Globus pallidus (tissue), 1 donor: ENCODE measurements at regions not wholly inside any gene's neighbourhood (a gene's known extent, or its start where the extent isn't known, plus 50 kb on each side); places are given as distances from the start of the nearest gene placed in this dataset.
"Not testable (repeated sequence)": the region's sequence is repeated elsewhere in the genome, so short reads cannot be mapped to it uniquely, and the experiment has no call there.

Experiments used
- DNase-seq: peaks from one replicate; pipeline ENCODE4 v3.0.0-alpha.2; 2015; ENCODE audit warnings: low spot score

- DNase-seq: no peak
Observed at GRCh38 chr12:116361414-116362223, 84.1 kb upstream of the MED13L start.

DNA sequence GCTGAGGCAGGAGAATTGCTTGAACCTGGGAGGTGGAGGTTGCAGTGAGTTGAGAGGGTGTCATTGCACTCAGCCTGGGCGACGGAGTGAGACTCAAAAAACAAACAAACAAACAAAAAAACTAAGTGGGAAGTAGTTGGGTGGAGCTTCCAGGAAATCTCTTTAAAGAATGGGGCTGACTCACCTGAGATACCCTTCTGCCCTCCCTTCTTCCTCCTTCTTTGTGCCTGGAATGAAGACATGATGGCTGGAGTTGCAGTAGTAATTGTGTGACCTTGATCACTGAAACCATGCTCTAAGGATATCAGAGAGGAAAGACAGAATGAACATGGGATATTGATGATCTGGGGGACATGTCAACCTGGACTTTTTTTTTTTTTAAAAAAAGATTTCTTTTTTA is 87.6 kb upstream of the MED13L start:
- DNase-seq: no peak

- no peak for DNase-seq
Observed at GRCh38 chr12:116365606-116366455, 88.3 kb upstream of the MED13L start.

DNA sequence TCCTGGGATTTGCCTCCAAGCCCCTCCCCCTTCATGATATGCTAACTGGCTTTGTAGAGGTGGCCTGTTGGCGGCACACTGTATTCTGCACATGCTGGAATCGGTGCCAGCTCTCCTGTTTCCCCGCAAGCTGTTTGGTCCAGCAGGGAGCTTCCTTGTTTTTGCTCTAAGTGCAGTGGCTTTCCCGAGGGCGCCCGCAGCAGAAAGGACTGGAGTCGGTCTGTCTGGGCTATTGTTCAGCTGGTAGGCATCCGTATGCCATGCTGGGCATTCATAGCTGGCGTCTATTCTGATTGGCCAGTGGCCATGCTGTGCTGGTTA is 88.9 kb upstream of the MED13L start:
- no peak for DNase-seq

GRCh38 chr12:116366824-116367223 is 89.3 kb upstream of the MED13L start:
- DNase-seq: no peak

DNA sequence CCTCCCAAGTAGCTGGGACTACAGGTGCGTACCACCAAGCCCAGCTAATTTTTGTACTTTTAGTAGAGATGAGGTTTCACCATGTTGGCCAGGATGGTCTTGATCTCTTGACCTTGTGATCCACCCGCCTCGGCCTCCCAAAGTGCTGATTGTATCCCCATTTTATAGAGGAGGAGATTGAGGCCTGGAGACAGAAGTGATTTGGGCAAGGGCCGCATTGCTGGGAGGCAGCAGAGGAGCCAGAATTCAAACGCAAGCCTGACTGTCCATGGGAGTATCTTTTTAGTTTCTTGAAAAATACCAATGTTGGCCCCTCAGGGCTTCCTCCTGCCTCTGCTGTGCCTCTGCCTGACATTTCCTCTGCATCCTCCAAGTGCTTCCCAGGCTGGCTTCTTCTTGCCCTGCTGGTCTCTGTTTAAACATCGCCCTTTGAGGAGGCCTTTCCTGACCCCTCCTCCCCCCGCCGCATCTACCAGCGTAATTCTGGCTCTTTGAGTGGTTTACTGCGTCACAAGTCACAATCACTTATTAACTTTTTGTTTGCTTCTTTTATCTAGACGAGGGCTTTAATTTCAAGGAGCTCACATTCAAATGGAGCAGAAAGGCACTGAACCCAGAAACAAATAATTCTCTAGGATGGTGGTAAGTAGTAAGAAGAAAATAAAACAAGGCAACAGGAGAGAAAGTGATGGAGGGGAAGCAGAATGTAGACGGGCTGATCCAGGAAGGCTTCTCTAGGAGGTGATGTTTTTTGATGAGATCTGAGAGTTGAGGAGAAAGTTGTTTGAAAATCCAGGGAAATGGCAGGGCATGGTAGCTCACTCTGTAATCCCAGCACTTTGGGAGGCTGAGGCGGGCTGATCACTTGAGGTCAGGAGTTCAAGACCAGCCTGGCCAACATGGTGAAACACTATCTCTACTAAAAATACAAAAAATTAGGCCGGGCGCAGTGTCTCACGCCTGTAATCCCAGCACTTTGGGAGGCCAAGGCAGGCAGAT is 91.0 kb upstream of the MED13L start:
- no peak for DNase-seq

GRCh38 chr12:116370004-116370404 is 92.5 kb upstream of the MED13L start:
- no peak for DNase-seq

DNA sequence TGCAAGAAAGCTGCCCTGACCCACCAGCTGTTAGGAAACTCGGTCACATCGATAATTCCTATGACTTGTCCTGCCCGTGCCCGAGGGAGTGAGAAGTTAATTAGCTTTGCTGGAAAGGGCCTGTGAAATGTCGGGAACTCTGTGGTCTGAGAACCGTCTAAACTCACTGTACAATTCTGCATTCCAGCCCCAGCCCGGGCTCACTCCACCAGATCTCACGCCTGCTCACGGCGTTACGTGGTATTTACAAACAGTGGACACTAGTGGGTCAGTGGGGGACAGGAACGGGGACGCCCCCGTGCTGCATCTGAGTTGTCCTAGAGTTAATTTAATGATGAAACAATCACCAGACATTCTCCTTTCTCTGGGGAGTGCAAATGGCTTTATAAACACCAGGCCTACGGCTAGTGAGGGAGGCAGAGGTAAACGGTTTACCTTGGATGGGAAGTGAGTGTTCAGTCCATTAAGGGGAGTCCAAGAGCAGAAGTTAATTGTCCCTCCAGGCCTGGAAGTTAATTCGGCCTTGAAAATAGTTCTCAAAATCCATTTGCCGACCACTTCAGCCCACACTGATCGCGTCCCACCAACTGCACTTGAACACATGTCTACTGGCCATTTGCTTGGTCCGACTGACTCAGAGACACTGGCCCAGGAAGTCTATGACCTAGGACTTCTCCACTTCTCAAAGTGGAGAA is 93.5 kb upstream of the MED13L start:
- no peak for DNase-seq

DNA sequence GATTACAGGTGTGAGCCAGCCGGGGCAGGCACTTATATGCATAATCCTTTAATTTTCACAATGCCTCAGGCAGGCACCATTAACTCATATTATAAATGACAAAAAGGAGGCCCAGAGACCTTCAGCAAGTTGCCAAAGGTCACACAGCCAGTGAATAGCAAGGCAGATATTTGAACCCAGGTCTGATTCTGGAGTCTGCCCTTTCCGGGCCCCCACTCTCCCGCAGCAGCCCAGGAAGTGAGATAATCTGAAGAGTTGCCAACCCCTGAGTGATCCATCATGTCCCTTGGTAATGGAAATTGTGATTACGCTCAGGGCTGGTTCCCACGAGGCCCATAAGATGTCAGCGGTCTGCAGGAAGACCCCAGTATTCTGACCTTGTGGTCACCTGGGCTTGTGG is 95.3 kb upstream of the MED13L start:
- DNase-seq: no peak

GRCh38 chr12:116373572-116374206 is 96.2 kb upstream of the MED13L start:
- DNase-seq: no peak

GRCh38 chr12:116374207-116374606 is 96.7 kb upstream of the MED13L start:
- no peak for DNase-seq

DNA sequence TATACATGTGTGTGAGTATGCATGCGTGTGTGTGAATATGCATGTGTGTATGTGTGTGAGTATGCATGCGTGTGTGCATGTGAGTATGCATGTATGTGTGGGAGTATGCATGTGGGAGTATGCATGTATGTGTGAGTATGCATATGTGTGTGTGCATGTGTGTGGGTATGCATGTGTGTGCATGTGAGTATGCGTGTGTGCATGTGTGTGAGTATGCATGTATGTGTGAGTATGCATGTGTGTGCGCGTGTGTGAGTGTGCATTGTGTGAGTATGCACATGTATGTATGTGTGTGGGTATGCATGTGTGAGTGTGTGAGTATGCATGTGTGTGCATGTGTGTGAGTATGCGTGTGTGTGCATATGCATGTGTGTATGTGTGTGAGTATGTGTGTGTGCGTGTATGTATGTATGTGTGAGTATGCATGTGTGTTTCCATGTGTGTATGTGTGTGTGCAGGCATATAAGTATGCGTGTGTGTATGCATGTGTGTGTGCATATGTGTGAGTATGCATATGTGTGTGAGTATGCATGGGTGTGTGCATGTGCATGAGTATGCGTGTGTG is 97.9 kb upstream of the MED13L start:
- DNase-seq: no peak

- no peak for DNase-seq
Observed at GRCh38 chr12:116376354-116377193, 99.1 kb upstream of the MED13L start.

DNA sequence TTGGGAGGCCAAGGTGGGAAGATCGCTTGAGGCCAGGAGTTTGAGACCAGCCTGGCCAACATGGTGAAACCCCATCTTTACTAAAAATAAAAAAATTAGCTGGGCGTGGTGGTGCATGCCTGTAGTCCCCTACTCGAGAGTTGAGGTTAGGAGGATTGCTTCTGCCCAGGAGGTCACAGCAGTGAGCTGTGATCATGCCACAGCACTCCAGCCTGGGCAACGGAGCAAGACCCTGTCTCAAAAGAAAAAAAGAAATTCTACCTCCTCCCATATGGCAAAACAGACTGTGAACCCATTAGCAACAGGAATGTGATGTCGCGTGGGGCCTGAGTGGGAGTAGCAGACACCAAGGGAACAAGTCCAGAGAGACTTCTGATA is 99.7 kb upstream of the MED13L start:
- not testable (repeated sequence) for DNase-seq

- no peak for DNase-seq
Observed at GRCh38 chr12:116378002-116378401, 100.5 kb upstream of the MED13L start.

GRCh38 chr12:116380108-116380507 is 102.6 kb upstream of the MED13L start:
- no peak for DNase-seq

DNA sequence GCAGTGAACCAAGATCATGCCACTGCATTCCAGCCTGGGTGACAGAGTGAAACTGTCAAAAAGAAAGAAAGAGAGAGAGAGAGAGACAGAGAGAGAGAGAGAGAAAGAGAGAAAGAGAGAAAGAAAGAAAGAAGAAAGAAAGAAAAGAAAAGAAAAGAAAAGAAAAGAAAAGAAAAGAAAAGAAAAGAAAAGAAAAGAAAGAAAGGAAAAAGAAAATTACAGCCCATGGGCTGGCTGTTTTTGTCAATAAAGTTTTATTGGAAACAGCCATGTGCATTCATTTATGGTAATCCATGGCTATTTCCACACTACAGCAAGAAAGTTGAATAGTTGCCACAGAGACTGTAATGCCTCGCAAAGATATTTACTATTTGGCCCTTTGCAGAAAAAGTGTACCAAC is 103.2 kb upstream of the MED13L start:
- DNase-seq: not testable (repeated sequence)

DNA sequence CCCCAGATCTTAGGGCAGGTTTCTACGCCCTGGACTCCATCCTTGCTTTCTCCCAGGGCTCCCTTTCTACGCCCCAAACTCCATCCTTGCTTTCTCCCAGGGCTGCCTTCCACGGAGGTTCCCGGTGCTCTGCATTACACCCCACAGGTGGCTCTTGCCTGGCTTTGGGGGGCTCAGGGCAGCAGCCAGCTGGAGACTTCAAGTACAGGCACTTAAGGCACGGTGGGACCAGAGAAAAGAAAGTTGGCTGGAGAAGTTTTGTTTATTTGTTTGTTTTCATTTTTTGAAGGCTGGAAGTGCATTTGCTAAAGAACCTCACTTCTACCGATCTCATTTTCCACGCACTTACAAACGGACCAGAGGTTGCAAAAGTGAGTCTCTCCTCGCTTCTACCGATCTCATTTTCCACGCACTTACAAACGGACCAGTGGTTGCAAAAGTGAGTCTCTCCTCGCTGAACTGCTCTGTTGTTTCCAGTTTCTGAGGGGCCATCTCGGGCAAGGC is 103.8 kb upstream of the MED13L start:
- DNase-seq: no peak
